ENCODE measurements at regions not wholly inside any gene's neighbourhood (a gene's known extent, or its start where the extent isn't known, plus 50 kb on each side); places are given as distances from the start of the nearest gene placed in this dataset.
A peak's percentile ranks its signal among the peaks of the same experiment; 100 is the strongest.
"Not testable (repeated sequence)": the region's sequence is repeated elsewhere in the genome, so short reads cannot be mapped to it uniquely, and the experiment has no call there.

- DNase-seq (ENCODE audit: low spot score): no peak
These were observed 158.8 kb downstream of the IL20RB start for GRCh38 chr3:137116619-137117018.

- DNase-seq (ENCODE audit: low spot score): peak; percentile 27
These were observed 164.0 kb downstream of the IL20RB start for GRCh38 chr3:137121704-137122314.

GRCh38 chr3:137131081-137131480 lies 173.3 kb downstream of the IL20RB start:
- no peak for DNase-seq (ENCODE audit: low spot score)

GRCh38 chr3:137134431-137134830 lies 176.6 kb downstream of the IL20RB start:
- no peak for DNase-seq (ENCODE audit: low spot score)

- DNase-seq (ENCODE audit: low spot score): no peak
These were observed 190.6 kb downstream of the IL20RB start for GRCh38 chr3:137148406-137148805.

- DNase-seq (ENCODE audit: low spot score): no peak
These were observed 191.1 kb downstream of the IL20RB start for GRCh38 chr3:137148917-137149316.

GRCh38 chr3:137150825-137151224 lies 193.0 kb downstream of the IL20RB start:
- no peak for DNase-seq (ENCODE audit: low spot score)

- not testable (repeated sequence) for DNase-seq (ENCODE audit: low spot score)
These were observed 195.3 kb downstream of the IL20RB start for GRCh38 chr3:137153046-137153445.

GRCh38 chr3:137163241-137163871 lies 205.6 kb downstream of the IL20RB start:
- no peak for DNase-seq (ENCODE audit: low spot score)

- DNase-seq (ENCODE audit: low spot score): no peak
These were observed 206.2 kb downstream of the IL20RB start for GRCh38 chr3:137163958-137164357.

- DNase-seq (ENCODE audit: low spot score): peak; percentile 76
These were observed 207.5 kb downstream of the IL20RB start for GRCh38 chr3:137165117-137165806.

- DNase-seq (ENCODE audit: low spot score): no peak
These were observed 214.2 kb downstream of the IL20RB start for GRCh38 chr3:137171834-137172603.

GRCh38 chr3:137172728-137173127 lies 214.9 kb downstream of the IL20RB start:
- no peak for DNase-seq (ENCODE audit: low spot score)

GRCh38 chr3:137174514-137174913 lies 216.7 kb downstream of the IL20RB start:
- DNase-seq (ENCODE audit: low spot score): no peak

- no peak for DNase-seq (ENCODE audit: low spot score)
These were observed 222.4 kb downstream of the IL20RB start for GRCh38 chr3:137180220-137180619.

- no peak for DNase-seq (ENCODE audit: low spot score)
These were observed 233.5 kb downstream of the IL20RB start for GRCh38 chr3:137191133-137191923.

GRCh38 chr3:137191951-137192350 lies 234.2 kb downstream of the IL20RB start:
- no peak for DNase-seq (ENCODE audit: low spot score)

GRCh38 chr3:137194301-137194700 lies 236.5 kb downstream of the IL20RB start:
- DNase-seq (ENCODE audit: low spot score): no peak

- not testable (repeated sequence) for DNase-seq (ENCODE audit: low spot score)
These were observed 240.6 kb downstream of the IL20RB start for GRCh38 chr3:137198374-137198773.

- DNase-seq (ENCODE audit: low spot score): no peak
These were observed 241.9 kb downstream of the IL20RB start for GRCh38 chr3:137199678-137200077.

- DNase-seq (ENCODE audit: low spot score): no peak
These were observed 243.3 kb downstream of the IL20RB start for GRCh38 chr3:137201066-137201465.

- no peak for DNase-seq (ENCODE audit: low spot score)
These were observed 245.2 kb downstream of the IL20RB start for GRCh38 chr3:137202941-137203340.

All from A172 (cell line).